Liver (tissue), 8 donors: ENCODE measurements at regions not wholly inside any gene's neighbourhood (a gene's known extent, or its start where the extent isn't known, plus 50 kb on each side); places are given as distances from the start of the nearest gene placed in this dataset.

Experiments
- DNase-seq: peaks from one replicate; pipeline ENCODE4 v3.0.0-alpha.2; 2017; ENCODE audit warnings: low spot score
- H3K27ac ChIP-seq, 2 donors: one replicate each; pipeline ENCODE4 v1.7.0; 2013; ENCODE audit warnings: inconsistent platforms in 2 of 2, low read length in 2 of 2, control low read depth in 1 of 2, low read depth in 1 of 2, mild to moderate bottlenecking in 1 of 2
- H3K27me3 ChIP-seq, 4 donors: one replicate each; pipeline versions ENCODE4 v1.6.1 to v1.7.0; 2013; ENCODE audit warnings: low read length in 3 of 4, inconsistent platforms in 1 of 4, mild to moderate bottlenecking in 1 of 4, moderate library complexity in 1 of 4; ENCODE audit not compliant: control insufficient read depth in 4 of 4, insufficient read depth in 4 of 4
- H3K36me3 ChIP-seq, 4 donors: one replicate each; pipeline versions ENCODE4 v1.6.1 to v1.7.0; 2013; ENCODE audit warnings: low read length in 3 of 4, mild to moderate bottlenecking in 3 of 4, low read depth in 1 of 4, moderate library complexity in 1 of 4; ENCODE audit not compliant: control insufficient read depth in 4 of 4, insufficient read depth in 3 of 4
- H3K4me1 ChIP-seq, 4 donors: one replicate each; pipeline versions ENCODE4 v1.6.1 to v1.7.0; 2013; ENCODE audit warnings: low read length in 3 of 4, mild to moderate bottlenecking in 3 of 4, moderate library complexity in 1 of 4; ENCODE audit not compliant: control insufficient read depth in 4 of 4, insufficient read depth in 4 of 4
- H3K4me3 ChIP-seq, 3 donors: one replicate each; pipeline versions ENCODE4 v1.6.1 to v1.7.0; 2013; ENCODE audit warnings: low read length in 3 of 3, control low read depth in 1 of 3, low read depth in 1 of 3, mild to moderate bottlenecking in 1 of 3
- H3K9ac ChIP-seq, 2 donors: one replicate each; pipeline ENCODE4 v1.7.0; 2013; ENCODE audit warnings: low read length in 2 of 2, mild to moderate bottlenecking in 2 of 2, moderate library complexity in 2 of 2, control low read depth in 1 of 2, low read depth in 1 of 2
- H3K9me3 ChIP-seq, 4 donors: one replicate each; pipeline versions ENCODE4 v1.6.1 to v1.7.0; 2013; ENCODE audit warnings: low read length in 3 of 4; ENCODE audit not compliant: control insufficient read depth in 4 of 4
- EGR1 ChIP-seq, 2 donors: IDR thresholded peaks; 2 replicates each; pipeline ENCODE4 v1.6.1; 2016 to 2018; ENCODE audit warnings: antibody characterized with exemption in 2 of 2, low read depth in 2 of 2
- FOXA1 ChIP-seq: IDR thresholded peaks from 2 replicates; pipeline ENCODE4 v1.6.1; 2016; ENCODE audit warnings: antibody characterized with exemption
- FOXA2 ChIP-seq: IDR thresholded peaks from 2 replicates; pipeline ENCODE4 v1.6.1; 2016; ENCODE audit warnings: antibody characterized with exemption
- GABPA ChIP-seq, 2 donors: IDR thresholded peaks in 1 of 2; conservative IDR thresholded peaks in 1 of 2; 2 replicates each; pipeline ENCODE4 v1.6.1; 2016; ENCODE audit warnings: antibody characterized with exemption in 2 of 2, mild to moderate bottlenecking in 1 of 2, moderate library complexity in 1 of 2
- HNF4A ChIP-seq, 2 donors: conservative IDR thresholded peaks; 2 replicates each; pipeline ENCODE4 v1.6.1; 2016; ENCODE audit warnings: antibody characterized with exemption in 2 of 2, mild to moderate bottlenecking in 2 of 2
- HNF4G ChIP-seq: IDR thresholded peaks from 2 replicates; pipeline ENCODE4 v1.6.1; 2016; ENCODE audit warnings: antibody characterized with exemption
- JUND ChIP-seq, 2 donors: IDR thresholded peaks; 2 replicates each; pipeline ENCODE4 v1.6.1; 2016; ENCODE audit warnings: antibody characterized with exemption in 2 of 2
- NR2F2 ChIP-seq: IDR thresholded peaks from 2 replicates; pipeline ENCODE4 v1.6.1; 2016; ENCODE audit warnings: antibody characterized with exemption
- RAD21 ChIP-seq, 2 donors: IDR thresholded peaks; 2 replicates each; pipeline ENCODE4 v1.6.1; 2016; ENCODE audit warnings: antibody characterized with exemption in 2 of 2, mild to moderate bottlenecking in 2 of 2
- REST ChIP-seq: IDR thresholded peaks from 2 replicates; pipeline ENCODE4 v1.6.1; 2016; ENCODE audit warnings: antibody characterized with exemption, mild to moderate bottlenecking
- RXRA ChIP-seq, 2 donors: IDR thresholded peaks; 2 replicates each; pipeline ENCODE4 v1.6.1; 2017 to 2018; ENCODE audit warnings: antibody characterized with exemption in 2 of 2, mild to moderate bottlenecking in 1 of 2
- SP1 ChIP-seq: IDR thresholded peaks from 2 replicates; pipeline ENCODE4 v1.6.1; 2018; ENCODE audit warnings: antibody characterized with exemption, mild to moderate bottlenecking
- TAF1 ChIP-seq: conservative IDR thresholded peaks from 2 replicates; pipeline ENCODE4 v1.6.1; 2016; ENCODE audit warnings: antibody characterized with exemption, mild to moderate bottlenecking
- YY1 ChIP-seq: IDR thresholded peaks from 2 replicates; pipeline ENCODE4 v1.6.1; 2016; ENCODE audit warnings: antibody characterized with exemption, mild to moderate bottlenecking
- WGBS: extraction: QIAGEN DNeasy Blood & Tissue Kit; methylation state at CpG from one replicate; pipeline ENCODE4 v1.1.7; 2013; 5-methylcytosine and 5-hydroxymethylcytosine counted together
- TF ChIP-seq, protein P1 (sequence below): IDR thresholded peaks from 2 replicates; pipeline ENCODE4 v1.6.1; 2016; ENCODE audit warnings: antibody characterized with exemption
- TF ChIP-seq, protein P2 (sequence below): IDR thresholded peaks from 2 replicates; pipeline ENCODE4 v1.6.1; 2016; ENCODE audit warnings: antibody characterized with exemption
- TF ChIP-seq, protein P3 (sequence below): fragments of 150-350 bp; IDR thresholded peaks from 2 replicates; pipeline ENCODE4 v1.5.1; 2017; ENCODE audit warnings: improper control_type of control experiment, low read depth, low read length; ENCODE audit not compliant: missing input control
- TF ChIP-seq, protein P4 (sequence below): IDR thresholded peaks from 2 replicates; pipeline ENCODE4 v1.6.1; 2016; ENCODE audit warnings: antibody characterized with exemption
- donor health status: healthy.
- donor health status: healthy.
- donor health status: healthy.
- donor health status: healthy.
- donor health status: healthy.

DNA sequence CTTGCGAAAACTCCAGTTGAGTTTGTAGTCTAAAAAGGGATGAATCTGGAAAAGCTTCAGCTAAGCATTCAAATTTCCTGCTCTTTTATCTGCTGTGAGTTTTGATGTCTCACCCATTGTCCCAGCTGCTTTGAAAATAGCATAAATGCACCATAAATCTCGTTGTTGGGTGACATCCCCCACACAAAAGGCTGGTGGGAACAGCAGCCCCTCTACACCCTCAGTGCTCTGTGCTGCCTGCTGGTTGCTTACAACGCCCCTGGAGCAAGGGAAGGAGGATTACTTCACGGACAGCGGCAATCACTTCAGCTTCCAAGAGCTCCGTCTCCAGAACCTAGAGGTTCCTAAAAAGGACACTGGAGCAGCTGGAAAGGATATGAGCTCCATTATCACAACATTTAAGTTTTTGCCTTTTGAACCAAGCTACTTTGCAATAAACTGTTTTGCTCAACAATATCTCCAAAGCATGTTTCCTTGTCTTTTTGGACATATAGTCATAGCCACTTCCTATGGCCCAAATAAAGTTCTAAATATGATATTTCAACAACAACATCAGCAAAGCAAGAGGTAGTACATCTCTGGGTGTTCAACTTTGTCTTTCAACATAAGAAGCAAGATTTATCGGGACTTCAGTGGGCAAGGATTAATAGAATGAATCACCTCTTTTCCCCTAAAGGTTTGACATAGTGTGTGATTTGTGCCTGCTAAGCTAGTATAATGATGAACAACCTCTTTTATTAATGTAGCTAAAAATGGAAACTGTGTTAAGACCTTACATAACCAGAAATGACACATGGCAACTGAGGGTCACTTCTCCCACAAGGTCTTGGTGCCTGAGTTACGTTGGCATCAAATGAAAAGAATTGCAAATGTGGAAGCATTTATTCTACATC lies 413.5 kb downstream of the TXNL1 start:
- no peaks in the 10 kb centered on the region for H3K9me3 ChIP-seq
- H3K4me3 ChIP-seq, result no peak overlapping the region
- H3K4me1 ChIP-seq, result no peaks in the 10 kb centered on the region
- no peaks in the 10 kb centered on the region for H3K27me3 ChIP-seq
- no peaks in the 10 kb centered on the region for H3K36me3 ChIP-seq
- DNase-seq, result no peak
- H3K9ac ChIP-seq, result no peak overlapping the region
- TF ChIP-seq GABPA (IDR thresholded peaks at IDR 0.05 in 1 of 2, conservative IDR thresholded peaks at IDR 0.05 in 1 of 2), result no peak
- no peak for TF ChIP-seq NR2F2
- TF ChIP-seq, protein P1, sequence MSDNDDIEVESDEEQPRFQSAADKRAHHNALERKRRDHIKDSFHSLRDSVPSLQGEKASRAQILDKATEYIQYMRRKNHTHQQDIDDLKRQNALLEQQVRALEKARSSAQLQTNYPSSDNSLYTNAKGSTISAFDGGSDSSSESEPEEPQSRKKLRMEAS, result no peak
- TF ChIP-seq TAF1, result no peak
- TF ChIP-seq HNF4G, result no peak
- no peak for TF ChIP-seq RXRA (IDR thresholded peaks at IDR 0.05)
- no peak for TF ChIP-seq JUND (IDR thresholded peaks at IDR 0.05)
- no peak for TF ChIP-seq RAD21 (IDR thresholded peaks at IDR 0.05)
- TF ChIP-seq YY1, result no peak
- TF ChIP-seq FOXA1, result no peak
- no peak for TF ChIP-seq EGR1 (IDR thresholded peaks at IDR 0.05; ENCODE audit: low read depth in 2 of 2)
- TF ChIP-seq HNF4A (conservative IDR thresholded peaks at IDR 0.05), result no peak
- TF ChIP-seq, protein P2, sequence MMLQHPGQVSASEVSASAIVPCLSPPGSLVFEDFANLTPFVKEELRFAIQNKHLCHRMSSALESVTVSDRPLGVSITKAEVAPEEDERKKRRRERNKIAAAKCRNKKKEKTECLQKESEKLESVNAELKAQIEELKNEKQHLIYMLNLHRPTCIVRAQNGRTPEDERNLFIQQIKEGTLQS, result no peak
- TF ChIP-seq, protein P3, sequence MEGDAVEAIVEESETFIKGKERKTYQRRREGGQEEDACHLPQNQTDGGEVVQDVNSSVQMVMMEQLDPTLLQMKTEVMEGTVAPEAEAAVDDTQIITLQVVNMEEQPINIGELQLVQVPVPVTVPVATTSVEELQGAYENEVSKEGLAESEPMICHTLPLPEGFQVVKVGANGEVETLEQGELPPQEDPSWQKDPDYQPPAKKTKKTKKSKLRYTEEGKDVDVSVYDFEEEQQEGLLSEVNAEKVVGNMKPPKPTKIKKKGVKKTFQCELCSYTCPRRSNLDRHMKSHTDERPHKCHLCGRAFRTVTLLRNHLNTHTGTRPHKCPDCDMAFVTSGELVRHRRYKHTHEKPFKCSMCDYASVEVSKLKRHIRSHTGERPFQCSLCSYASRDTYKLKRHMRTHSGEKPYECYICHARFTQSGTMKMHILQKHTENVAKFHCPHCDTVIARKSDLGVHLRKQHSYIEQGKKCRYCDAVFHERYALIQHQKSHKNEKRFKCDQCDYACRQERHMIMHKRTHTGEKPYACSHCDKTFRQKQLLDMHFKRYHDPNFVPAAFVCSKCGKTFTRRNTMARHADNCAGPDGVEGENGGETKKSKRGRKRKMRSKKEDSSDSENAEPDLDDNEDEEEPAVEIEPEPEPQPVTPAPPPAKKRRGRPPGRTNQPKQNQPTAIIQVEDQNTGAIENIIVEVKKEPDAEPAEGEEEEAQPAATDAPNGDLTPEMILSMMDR, result no peak
- TF ChIP-seq, protein P4, sequence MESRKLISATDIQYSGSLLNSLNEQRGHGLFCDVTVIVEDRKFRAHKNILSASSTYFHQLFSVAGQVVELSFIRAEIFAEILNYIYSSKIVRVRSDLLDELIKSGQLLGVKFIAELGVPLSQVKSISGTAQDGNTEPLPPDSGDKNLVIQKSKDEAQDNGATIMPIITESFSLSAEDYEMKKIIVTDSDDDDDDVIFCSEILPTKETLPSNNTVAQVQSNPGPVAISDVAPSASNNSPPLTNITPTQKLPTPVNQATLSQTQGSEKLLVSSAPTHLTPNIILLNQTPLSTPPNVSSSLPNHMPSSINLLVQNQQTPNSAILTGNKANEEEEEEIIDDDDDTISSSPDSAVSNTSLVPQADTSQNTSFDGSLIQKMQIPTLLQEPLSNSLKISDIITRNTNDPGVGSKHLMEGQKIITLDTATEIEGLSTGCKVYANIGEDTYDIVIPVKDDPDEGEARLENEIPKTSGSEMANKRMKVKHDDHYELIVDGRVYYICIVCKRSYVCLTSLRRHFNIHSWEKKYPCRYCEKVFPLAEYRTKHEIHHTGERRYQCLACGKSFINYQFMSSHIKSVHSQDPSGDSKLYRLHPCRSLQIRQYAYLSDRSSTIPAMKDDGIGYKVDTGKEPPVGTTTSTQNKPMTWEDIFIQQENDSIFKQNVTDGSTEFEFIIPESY, result no peak
- TF ChIP-seq FOXA2, result no peak
- TF ChIP-seq REST, result no peak
- TF ChIP-seq SP1, result no peak
- 81% methylated on average over 8 of the region's 8 CpGs for WGBS
- no peak overlapping the region for H3K27ac ChIP-seq
